Spleen (tissue), 11 donors: ENCODE measurements at regions not wholly inside any gene's neighbourhood (a gene's known extent, or its start where the extent isn't known, plus 50 kb on each side); places are given as distances from the start of the nearest gene placed in this dataset.

Experiments
- DNase-seq: peaks from one replicate; pipeline ENCODE4 v3.0.0-alpha.2; 2020
- H3K27ac ChIP-seq, 8 donors: fragments of 200-600 bp; sonication (generic) in 7 of 8; 1 replicate in 4 of 8; 2 replicates in 4 of 8; pipeline versions ENCODE4 v1.5.0 to v1.8.0; 2016 to 2021; ENCODE audit warnings: inconsistent platforms in 4 of 8, mild to moderate bottlenecking in 4 of 8, moderate library complexity in 1 of 8
- H3K27me3 ChIP-seq, 7 donors: fragments of 200-600 bp; sonication (generic) in 6 of 7; replicated peaks in 1 of 7; 1 replicate in 4 of 7; 2 replicates in 3 of 7; pipeline versions ENCODE4 v1.5.0 to v1.8.0; 2016 to 2021; ENCODE audit warnings: inconsistent platforms in 3 of 7, mild to moderate bottlenecking in 1 of 7
- H3K36me3 ChIP-seq, 6 donors: fragments of 200-600 bp; sonication (generic) in 5 of 6; 1 replicate in 4 of 6; 2 replicates in 2 of 6; pipeline versions ENCODE4 v1.5.0 to v1.8.0; 2016 to 2021; ENCODE audit warnings: inconsistent platforms in 2 of 6
- H3K4me1 ChIP-seq, 6 donors: fragments of 200-600 bp; sonication (generic) in 5 of 6; 1 replicate in 3 of 6; 2 replicates in 3 of 6; pipeline versions ENCODE4 v1.5.0 to v1.8.0; 2016 to 2021; ENCODE audit warnings: inconsistent platforms in 3 of 6
- H3K4me3 ChIP-seq, 8 donors: fragments of 200-600 bp; sonication (generic) in 7 of 8; 1 replicate in 4 of 8; 2 replicates in 4 of 8; pipeline versions ENCODE4 v1.5.0 to v1.8.0; 2016 to 2021; ENCODE audit warnings: inconsistent platforms in 4 of 8, mild to moderate bottlenecking in 4 of 8, moderate library complexity in 2 of 8
- H3K9me3 ChIP-seq, 8 donors: fragments of 200-600 bp; sonication (generic) in 7 of 8; 1 replicate in 4 of 8; 2 replicates in 4 of 8; pipeline versions ENCODE4 v1.5.0 to v1.8.0; 2016 to 2021; ENCODE audit warnings: inconsistent platforms in 4 of 8
- CTCF ChIP-seq, 11 experiments: fragments of 200-600 bp in 7 of 11; fragments of 450-650 bp in 4 of 11; sonication (generic) in 4 of 11; IDR thresholded peaks in 8 of 11; conservative IDR thresholded peaks in 3 of 11; 1 replicate in 7 of 11; 2 replicates in 4 of 11; pipeline versions ENCODE4 v1.4.0 to v1.8.0; 2016 to 2021; ENCODE audit warnings: antibody characterized with exemption in 11 of 11, inconsistent platforms in 4 of 11, mild to moderate bottlenecking in 1 of 11
- POLR2A ChIP-seq, 3 donors: fragments of 450-650 bp; IDR thresholded peaks; one replicate each; pipeline ENCODE4 v1.5.1; 2017; ENCODE audit warnings: antibody characterized with exemption in 3 of 3, mild to moderate bottlenecking in 1 of 3
- POLR2AphosphoS5 ChIP-seq, 3 donors: sonication (generic); formaldehyde crosslinking; IDR thresholded peaks; one replicate each; pipeline ENCODE4 v1.5.1; 2017; ENCODE audit warnings: antibody characterized with exemption in 3 of 3
- WGBS, 5 donors: extraction: QIAGEN DNeasy Blood & Tissue Kit in 3 of 5; methylation state at CpG; one replicate each; pipeline versions ENCODE4 v1.1.5 to v1.1.7; 2013 to 2018; 5-methylcytosine and 5-hydroxymethylcytosine counted together
- intact Hi-C: fragments of 100-400 bp; cut with DNase I; formaldehyde crosslinking; loops from one replicate; pipeline ENCODE4 v1.15.0; 2023; ENCODE audit warnings: low total_unique reads
- donor health status: healthy with polysubstance abuse.
- donor health status: DM: no; HTN: no; CAD: no; lungs with moderate emphysema.
- donor health status: DM: no; HTN: no; CAD: no.
- donor health status: Bipolar disorder and iron deficiency.
- donor health status: healthy.
- donor health status: DM: no; HTN: no; CAD: no.
- donor health status: DM: yes; HTN: yes; CAD: no.

- no peaks in the 10 kb centered on the region for H3K4me1 ChIP-seq
- intact Hi-C loops: no loop called here
- no peak for DNase-seq
These were observed 607.8 kb upstream of the B3GALT2 start for GRCh38 chr1:193794239-193794638.

GRCh38 chr1:193791746-193792145 is 605.3 kb upstream of the B3GALT2 start:
- 87 to 95% (median 90%) methylated on average over 3 of the region's 3 CpGs for WGBS, 5 donors
- TF ChIP-seq CTCF (IDR thresholded peaks at IDR 0.05 in 8 of 11, conservative IDR thresholded peaks at IDR 0.05 in 3 of 11) (no peak), POLR2AphosphoS5 (IDR thresholded peaks at IDR 0.05) (no peak), POLR2A (IDR thresholded peaks at IDR 0.05) (no peak)
- no peak overlapping the region for H3K27ac ChIP-seq
- H3K4me3 ChIP-seq: no peak overlapping the region
- no peak for DNase-seq
- no peaks in the 10 kb centered on the region for H3K36me3 ChIP-seq
- intact Hi-C loops: no loop called here
- H3K9me3 ChIP-seq: no peaks in the 10 kb centered on the region
- no peaks in the 10 kb centered on the region for H3K27me3 ChIP-seq
- H3K4me1 ChIP-seq: no peaks in the 10 kb centered on the region

More at GRCh38 chr1:193794239-193794638, 607.8 kb upstream of the B3GALT2 start:
- no peaks in the 10 kb centered on the region for H3K27me3 ChIP-seq
- no peak overlapping the region for H3K27ac ChIP-seq
- H3K9me3 ChIP-seq: no peaks in the 10 kb centered on the region
- WGBS, 5 donors: 83 to 95% (median 89%) methylated on average over 4 of the region's 4 CpGs
- H3K36me3 ChIP-seq: no peaks in the 10 kb centered on the region
- TF ChIP-seq POLR2AphosphoS5 (IDR thresholded peaks at IDR 0.05) (no peak), CTCF (IDR thresholded peaks at IDR 0.05 in 8 of 11, conservative IDR thresholded peaks at IDR 0.05 in 3 of 11) (no peak), POLR2A (IDR thresholded peaks at IDR 0.05) (no peak)
- H3K4me3 ChIP-seq: no peak overlapping the region

GRCh38 chr1:193787061-193787460 is 600.6 kb upstream of the B3GALT2 start:
- no peak overlapping the region for H3K27ac ChIP-seq
- H3K4me3 ChIP-seq: no peak overlapping the region
- H3K4me1 ChIP-seq: no peaks in the 10 kb centered on the region
- no peak for DNase-seq
- no peaks in the 10 kb centered on the region for H3K36me3 ChIP-seq
- H3K9me3 ChIP-seq: no peaks in the 10 kb centered on the region
- intact Hi-C loops: no loop called here
- WGBS, 5 donors: 37 to 77% (median 61%) methylated on average over 2 of the region's 2 CpGs
- no peaks in the 10 kb centered on the region for H3K27me3 ChIP-seq
- no peak for TF ChIP-seq POLR2AphosphoS5 (IDR thresholded peaks at IDR 0.05)
- TF ChIP-seq CTCF (IDR thresholded peaks at IDR 0.05 in 8 of 11, conservative IDR thresholded peaks at IDR 0.05 in 3 of 11): no peak
- no peak for TF ChIP-seq POLR2A (IDR thresholded peaks at IDR 0.05)

GRCh38 chr1:193785850-193786420 is 599.5 kb upstream of the B3GALT2 start:
- intact Hi-C loops: no loop called here
- Histone ChIP-seq H3K4me3 (no peak overlapping the region), H3K36me3 (no peaks in the 10 kb centered on the region), H3K27ac (no peak overlapping the region), H3K27me3 (no peaks in the 10 kb centered on the region), H3K9me3 (no peaks in the 10 kb centered on the region), H3K4me1 (no peaks in the 10 kb centered on the region)
- TF ChIP-seq POLR2AphosphoS5 (IDR thresholded peaks at IDR 0.05) (no peak), POLR2A (IDR thresholded peaks at IDR 0.05) (no peak), CTCF (IDR thresholded peaks at IDR 0.05 in 8 of 11, conservative IDR thresholded peaks at IDR 0.05 in 3 of 11) (no peak)
- DNase-seq: no peak
- WGBS, 5 donors: 87 to 95% (median 89%) methylated on average over 3 of the region's 3 CpGs
